Activated naive CD4-positive, alpha-beta T cell treated with anti-CD3 and anti-CD28 coated beads, Interleukin-2, amount 50 U/mL, for 24 hours (primary cell): ENCODE measurements at regions not wholly inside any gene's neighbourhood (a gene's known extent, or its start where the extent isn't known, plus 50 kb on each side); places are given as distances from the start of the nearest gene placed in this dataset.

ENCODE experiments used
- H3K27ac Mint-ChIP-seq: one replicate; pipeline ENCODE4 v1.8.0; 2021; ENCODE audit warnings: mild to moderate bottlenecking, mixed read lengths
- H3K27me3 Mint-ChIP-seq: one replicate; pipeline ENCODE4 v1.8.0; 2021; ENCODE audit warnings: mixed read lengths
- H3K36me3 Mint-ChIP-seq: one replicate; pipeline ENCODE4 v1.8.0; 2021; ENCODE audit warnings: mixed read lengths
- H3K4me1 Mint-ChIP-seq: one replicate; pipeline ENCODE4 v1.8.0; 2021; ENCODE audit warnings: mixed read lengths
- H3K4me3 Mint-ChIP-seq: one replicate; pipeline ENCODE4 v1.8.0; 2021; ENCODE audit warnings: mild to moderate bottlenecking, mixed read lengths
- H3K9me3 Mint-ChIP-seq: one replicate; pipeline ENCODE4 v1.8.0; 2021; ENCODE audit warnings: mixed read lengths

GRCh38 chr4:110920990-110921389 is 298.1 kb upstream of the PITX2 start:
- Mint-ChIP-seq H3K9me3 (no peaks in the 10 kb centered on the region), H3K27me3 (no peaks in the 10 kb centered on the region), H3K36me3 (no peaks in the 10 kb centered on the region), H3K4me1 (no peaks in the 10 kb centered on the region), H3K27ac (no peak overlapping the region), H3K4me3 (no peak overlapping the region)

DNA sequence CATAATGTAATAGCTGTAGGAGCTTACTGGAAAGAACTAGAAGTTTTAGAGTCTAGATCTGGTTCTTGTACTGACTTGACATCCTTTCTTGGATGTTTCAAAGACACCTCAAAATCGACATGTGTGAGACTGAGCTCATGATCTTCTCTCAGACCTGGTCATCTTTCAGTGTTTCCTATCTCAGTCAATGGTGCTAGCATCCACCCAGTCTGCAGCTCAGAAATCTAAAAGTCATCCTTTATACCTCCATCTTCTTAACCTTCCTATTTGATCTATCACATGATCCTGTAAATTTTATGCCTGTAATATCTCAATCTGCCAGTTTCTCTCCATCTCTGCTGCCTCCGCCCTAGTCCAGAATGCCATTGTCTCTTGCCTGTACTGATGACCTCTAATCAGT is 301.9 kb upstream of the PITX2 start:
- Mint-ChIP-seq H3K4me1 (no peaks in the 10 kb centered on the region), H3K4me3 (no peak overlapping the region), H3K9me3 (no peaks in the 10 kb centered on the region), H3K27me3 (no peaks in the 10 kb centered on the region), H3K36me3 (no peaks in the 10 kb centered on the region), H3K27ac (no peak overlapping the region)

- Mint-ChIP-seq H3K4me3 (no peak overlapping the region), H3K4me1 (no peaks in the 10 kb centered on the region), H3K27ac (no peak overlapping the region), H3K36me3 (no peaks in the 10 kb centered on the region), H3K9me3 (no peaks in the 10 kb centered on the region), H3K27me3 (no peaks in the 10 kb centered on the region)
Measured at GRCh38 chr4:110926841-110927400, 304.0 kb upstream of the PITX2 start.

DNA sequence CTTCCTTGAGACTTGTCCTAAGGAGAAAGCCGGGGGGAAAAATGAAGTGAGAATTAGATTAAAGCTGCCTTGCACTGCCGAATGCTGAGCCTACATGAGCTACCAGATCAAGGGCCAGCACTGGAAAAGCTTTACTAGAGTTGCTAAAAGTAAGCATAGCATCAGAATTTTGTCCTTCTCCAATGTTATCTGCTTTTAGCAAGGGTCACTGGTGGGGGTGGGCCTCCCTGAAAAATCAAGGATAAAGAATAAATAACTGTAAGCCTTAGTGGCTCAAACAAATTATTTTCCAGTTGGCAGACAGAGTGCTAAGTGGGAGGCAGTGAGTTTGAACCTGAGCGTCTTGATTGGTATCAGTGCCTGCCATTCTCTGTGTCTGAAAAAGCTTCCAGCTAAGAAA is 310.5 kb upstream of the PITX2 start:
- Mint-ChIP-seq H3K9me3 (no peaks in the 10 kb centered on the region), H3K27ac (no peak overlapping the region), H3K36me3 (no peaks in the 10 kb centered on the region), H3K27me3 (no peaks in the 10 kb centered on the region), H3K4me3 (no peak overlapping the region), H3K4me1 (no peaks in the 10 kb centered on the region)

GRCh38 chr4:110944501-110944900 is 321.6 kb upstream of the PITX2 start:
- Mint-ChIP-seq H3K27ac (no peak overlapping the region), H3K4me1 (no peaks in the 10 kb centered on the region), H3K36me3 (no peaks in the 10 kb centered on the region), H3K9me3 (no peaks in the 10 kb centered on the region), H3K27me3 (no peaks in the 10 kb centered on the region), H3K4me3 (no peak overlapping the region)

DNA sequence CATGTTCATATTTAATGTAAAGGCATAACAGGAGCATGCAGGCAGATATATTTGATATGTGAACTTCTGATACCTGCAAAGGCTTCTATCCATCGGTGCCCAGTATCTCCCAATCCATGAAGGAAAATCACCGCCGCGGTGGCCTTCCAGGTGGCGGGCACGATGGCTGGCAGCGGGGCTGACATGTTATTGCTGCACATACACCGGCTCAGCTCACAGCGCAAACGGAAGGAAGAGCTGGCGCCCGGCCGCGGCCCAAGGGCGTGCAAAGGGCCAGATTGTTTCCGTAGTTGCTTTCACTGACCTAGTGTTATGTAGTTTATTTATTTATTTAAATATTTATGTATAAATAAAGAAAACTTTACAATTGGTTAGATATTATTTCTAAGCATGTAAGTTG is 322.7 kb upstream of the PITX2 start:
- H3K27ac Mint-ChIP-seq = no peak overlapping the region
- no peaks in the 10 kb centered on the region for H3K4me1 Mint-ChIP-seq
- no peaks in the 10 kb centered on the region for H3K36me3 Mint-ChIP-seq
- H3K27me3 Mint-ChIP-seq = no peaks in the 10 kb centered on the region
- no peak overlapping the region for H3K4me3 Mint-ChIP-seq
- H3K9me3 Mint-ChIP-seq = no peaks in the 10 kb centered on the region

GRCh38 chr4:110949542-110949941 is 326.7 kb upstream of the PITX2 start:
- no peaks in the 10 kb centered on the region for H3K27me3 Mint-ChIP-seq
- no peak overlapping the region for H3K4me3 Mint-ChIP-seq
- no peaks in the 10 kb centered on the region for H3K36me3 Mint-ChIP-seq

DNA sequence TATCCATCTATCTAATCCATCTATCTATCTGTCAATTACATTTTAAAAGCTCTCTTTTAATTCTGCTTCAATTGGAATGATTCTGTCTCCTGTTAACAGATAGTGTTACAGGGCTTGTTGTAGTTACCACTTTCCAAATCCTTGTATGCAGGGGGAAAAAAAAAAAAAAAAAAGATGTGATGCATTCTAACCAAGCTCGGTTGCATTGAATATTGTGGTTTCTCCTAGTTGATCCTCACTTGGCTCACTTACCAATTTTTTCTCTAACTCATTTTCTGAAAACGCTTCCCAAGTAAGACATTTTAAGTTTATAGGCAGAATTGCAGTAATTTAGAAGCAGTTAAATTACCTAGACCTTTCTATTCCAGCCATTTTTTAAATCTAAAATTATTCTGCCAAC is 327.9 kb upstream of the PITX2 start:
- no peaks in the 10 kb centered on the region for H3K27me3 Mint-ChIP-seq
- no peak overlapping the region for H3K4me3 Mint-ChIP-seq
- H3K36me3 Mint-ChIP-seq = no peaks in the 10 kb centered on the region
- no peak overlapping the region for H3K27ac Mint-ChIP-seq
- no peaks in the 10 kb centered on the region for H3K9me3 Mint-ChIP-seq
- no peaks in the 10 kb centered on the region for H3K4me1 Mint-ChIP-seq

More at GRCh38 chr4:110949542-110949941, 326.7 kb upstream of the PITX2 start:
- no peak overlapping the region for H3K27ac Mint-ChIP-seq
- H3K9me3 Mint-ChIP-seq = no peaks in the 10 kb centered on the region
- no peaks in the 10 kb centered on the region for H3K4me1 Mint-ChIP-seq

- Mint-ChIP-seq H3K4me3 (no peak overlapping the region), H3K4me1 (no peaks in the 10 kb centered on the region), H3K36me3 (no peaks in the 10 kb centered on the region), H3K9me3 (no peaks in the 10 kb centered on the region), H3K27ac (no peak overlapping the region), H3K27me3 (no peaks in the 10 kb centered on the region)
Measured at GRCh38 chr4:110953191-110953590, 330.3 kb upstream of the PITX2 start.

GRCh38 chr4:110953898-110954297 is 331.0 kb upstream of the PITX2 start:
- no peaks in the 10 kb centered on the region for H3K4me1 Mint-ChIP-seq
- H3K4me3 Mint-ChIP-seq = no peak overlapping the region
- H3K36me3 Mint-ChIP-seq = no peaks in the 10 kb centered on the region

GRCh38 chr4:110955748-110956147 is 332.9 kb upstream of the PITX2 start:
- no peaks in the 10 kb centered on the region for H3K4me1 Mint-ChIP-seq
- no peaks in the 10 kb centered on the region for H3K27me3 Mint-ChIP-seq
- H3K36me3 Mint-ChIP-seq = no peaks in the 10 kb centered on the region
- no peaks in the 10 kb centered on the region for H3K9me3 Mint-ChIP-seq
- H3K27ac Mint-ChIP-seq = no peak overlapping the region
- H3K4me3 Mint-ChIP-seq = no peak overlapping the region

More at GRCh38 chr4:110953898-110954297, 331.0 kb upstream of the PITX2 start:
- Mint-ChIP-seq H3K27me3 (no peaks in the 10 kb centered on the region), H3K27ac (no peak overlapping the region), H3K9me3 (no peaks in the 10 kb centered on the region)

- no peaks in the 10 kb centered on the region for H3K9me3 Mint-ChIP-seq
- no peak overlapping the region for H3K4me3 Mint-ChIP-seq
- no peaks in the 10 kb centered on the region for H3K27me3 Mint-ChIP-seq
- no peaks in the 10 kb centered on the region for H3K4me1 Mint-ChIP-seq
- H3K27ac Mint-ChIP-seq = no peak overlapping the region
- H3K36me3 Mint-ChIP-seq = no peaks in the 10 kb centered on the region
Measured at GRCh38 chr4:110959041-110959643, 336.3 kb upstream of the PITX2 start.

DNA sequence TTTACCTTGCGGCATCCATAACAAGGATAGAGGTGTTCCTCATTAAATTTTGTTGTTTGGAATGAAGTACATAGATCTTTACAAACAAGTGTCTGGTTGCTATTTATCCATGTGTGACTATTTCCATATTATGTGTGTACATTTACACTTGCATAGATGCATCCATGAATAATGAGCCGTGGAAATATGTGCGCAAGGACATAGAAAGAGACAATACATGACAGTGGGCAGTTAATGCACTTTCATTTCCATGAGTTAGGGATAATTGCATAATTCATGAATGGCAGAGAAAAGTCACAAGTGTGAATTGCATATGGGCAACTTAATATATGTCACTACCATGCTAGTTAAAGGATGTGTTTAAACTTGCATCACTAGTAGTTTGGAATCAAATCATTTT is 338.2 kb upstream of the PITX2 start:
- no peaks in the 10 kb centered on the region for H3K9me3 Mint-ChIP-seq
- H3K4me1 Mint-ChIP-seq = no peaks in the 10 kb centered on the region
- H3K36me3 Mint-ChIP-seq = no peaks in the 10 kb centered on the region
- no peak overlapping the region for H3K27ac Mint-ChIP-seq
- H3K27me3 Mint-ChIP-seq = no peaks in the 10 kb centered on the region
- no peak overlapping the region for H3K4me3 Mint-ChIP-seq

DNA sequence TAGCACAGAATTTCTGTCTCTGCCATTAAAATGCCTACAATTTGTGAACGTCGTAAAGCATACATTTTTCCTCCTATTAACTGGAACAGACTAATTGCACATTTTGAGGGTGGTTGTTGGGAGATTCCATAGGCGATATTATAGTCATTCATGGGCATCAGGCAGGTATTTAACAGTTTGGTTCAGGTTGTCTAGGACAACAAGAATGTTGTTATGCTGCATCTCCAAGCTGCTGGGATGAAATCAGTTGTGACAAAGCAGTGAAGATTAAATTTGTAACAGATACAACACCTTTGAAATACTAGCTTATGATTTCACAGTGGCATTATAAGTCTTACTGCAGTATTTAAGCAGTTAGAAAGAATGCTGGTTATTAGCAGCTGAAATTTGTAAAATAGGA is 339.7 kb upstream of the PITX2 start:
- Mint-ChIP-seq H3K36me3 (no peaks in the 10 kb centered on the region), H3K27ac (no peak overlapping the region), H3K27me3 (no peaks in the 10 kb centered on the region), H3K4me1 (no peaks in the 10 kb centered on the region), H3K9me3 (no peaks in the 10 kb centered on the region), H3K4me3 (no peak overlapping the region)

GRCh38 chr4:110963662-110964280 is 340.9 kb upstream of the PITX2 start:
- no peak overlapping the region for H3K27ac Mint-ChIP-seq
- no peaks in the 10 kb centered on the region for H3K36me3 Mint-ChIP-seq
- no peaks in the 10 kb centered on the region for H3K9me3 Mint-ChIP-seq
- H3K4me3 Mint-ChIP-seq = no peak overlapping the region
- no peaks in the 10 kb centered on the region for H3K27me3 Mint-ChIP-seq
- no peaks in the 10 kb centered on the region for H3K4me1 Mint-ChIP-seq

DNA sequence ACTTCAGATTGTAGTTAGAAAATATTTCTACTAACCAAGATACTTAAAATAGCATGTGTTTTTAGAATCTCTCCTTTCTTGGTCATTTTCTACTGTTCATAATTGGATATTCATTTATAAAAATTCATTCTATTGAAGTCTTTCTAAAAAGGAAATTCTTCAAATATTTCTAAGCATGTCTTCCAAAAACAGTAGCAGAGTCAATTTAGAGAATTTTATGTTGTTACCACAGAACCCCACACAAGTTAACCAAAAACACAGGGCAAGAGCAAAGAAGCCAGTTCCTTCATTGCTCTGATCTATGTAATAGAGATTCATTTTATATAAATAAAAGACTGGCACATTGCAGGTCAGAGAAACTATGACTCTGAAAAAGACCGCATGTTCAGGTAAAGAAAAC is 345.1 kb upstream of the PITX2 start:
- no peaks in the 10 kb centered on the region for H3K4me1 Mint-ChIP-seq
- no peaks in the 10 kb centered on the region for H3K36me3 Mint-ChIP-seq
- no peaks in the 10 kb centered on the region for H3K9me3 Mint-ChIP-seq
- no peak overlapping the region for H3K4me3 Mint-ChIP-seq
- H3K27me3 Mint-ChIP-seq = no peaks in the 10 kb centered on the region
- no peak overlapping the region for H3K27ac Mint-ChIP-seq

DNA sequence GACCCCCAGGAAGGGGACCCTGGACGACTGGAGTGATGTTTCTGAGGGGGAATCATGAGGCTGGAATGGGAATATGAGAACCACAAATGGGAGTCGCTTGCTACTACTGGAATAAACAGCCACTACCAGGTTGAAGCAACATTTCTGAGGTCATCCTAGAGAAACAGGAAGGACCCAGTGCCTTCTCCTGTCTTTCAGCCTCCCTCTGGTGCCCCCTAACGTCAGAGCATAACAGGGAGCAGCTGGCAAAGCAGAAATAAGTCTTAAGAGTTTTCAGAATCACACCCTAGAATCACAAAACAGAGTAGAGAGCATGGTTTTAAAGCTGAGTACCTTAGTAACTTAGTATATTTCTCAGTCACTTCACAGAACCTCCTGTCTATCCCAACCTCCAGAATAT is 347.8 kb upstream of the PITX2 start:
- Mint-ChIP-seq H3K4me3 (no peak overlapping the region), H3K36me3 (no peaks in the 10 kb centered on the region), H3K4me1 (no peaks in the 10 kb centered on the region), H3K27ac (no peak overlapping the region), H3K9me3 (no peaks in the 10 kb centered on the region), H3K27me3 (no peaks in the 10 kb centered on the region)
